Fibroblast of mammary gland (primary cell): ENCODE measurements at regions not wholly inside any gene's neighbourhood (a gene's known extent, or its start where the extent isn't known, plus 50 kb on each side); places are given as distances from the start of the nearest gene placed in this dataset.

Experiments
- DNase-seq: peaks from one replicate; pipeline ENCODE4 v3.0.0-alpha.2; 2010; ENCODE audit warnings: low read depth
- H3K4me3 ChIP-seq: 2 replicates; pipeline ENCODE4 v1.5.1; 2011; ENCODE audit warnings: low read depth, mild to moderate bottlenecking, low read length, moderate library complexity; ENCODE audit not compliant: control insufficient read depth
- TF ChIP-seq, protein P1 (sequence below): conservative IDR thresholded peaks from 2 replicates; pipeline ENCODE4 v1.5.1; 2011; ENCODE audit warnings: low read depth, low read length, inconsistent platforms; ENCODE audit not compliant: control insufficient read depth, insufficient read depth

DNA sequence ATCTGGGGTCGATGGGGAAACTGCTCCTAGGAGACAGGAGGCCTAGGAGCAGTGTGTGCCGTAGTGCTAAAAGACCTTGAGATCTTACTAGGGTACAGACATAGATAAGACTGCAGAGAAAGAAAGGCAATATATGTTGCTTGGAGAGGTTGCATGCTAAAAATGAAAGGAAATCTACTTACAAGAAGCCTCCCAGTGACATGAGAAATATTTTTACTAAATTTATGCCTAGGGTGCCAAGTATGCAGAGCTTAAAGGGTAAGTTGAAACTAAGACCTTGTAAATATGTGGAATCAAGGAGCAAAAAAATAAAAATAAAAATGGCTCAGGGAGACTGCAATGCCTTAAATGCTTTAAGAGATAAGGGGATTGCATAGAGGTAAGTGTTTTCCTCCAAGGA, 74.8 kb downstream of the PDE6H start:
- no peak overlapping the region for H3K4me3 ChIP-seq
- DNase-seq, result no peak
- TF ChIP-seq, protein P1, sequence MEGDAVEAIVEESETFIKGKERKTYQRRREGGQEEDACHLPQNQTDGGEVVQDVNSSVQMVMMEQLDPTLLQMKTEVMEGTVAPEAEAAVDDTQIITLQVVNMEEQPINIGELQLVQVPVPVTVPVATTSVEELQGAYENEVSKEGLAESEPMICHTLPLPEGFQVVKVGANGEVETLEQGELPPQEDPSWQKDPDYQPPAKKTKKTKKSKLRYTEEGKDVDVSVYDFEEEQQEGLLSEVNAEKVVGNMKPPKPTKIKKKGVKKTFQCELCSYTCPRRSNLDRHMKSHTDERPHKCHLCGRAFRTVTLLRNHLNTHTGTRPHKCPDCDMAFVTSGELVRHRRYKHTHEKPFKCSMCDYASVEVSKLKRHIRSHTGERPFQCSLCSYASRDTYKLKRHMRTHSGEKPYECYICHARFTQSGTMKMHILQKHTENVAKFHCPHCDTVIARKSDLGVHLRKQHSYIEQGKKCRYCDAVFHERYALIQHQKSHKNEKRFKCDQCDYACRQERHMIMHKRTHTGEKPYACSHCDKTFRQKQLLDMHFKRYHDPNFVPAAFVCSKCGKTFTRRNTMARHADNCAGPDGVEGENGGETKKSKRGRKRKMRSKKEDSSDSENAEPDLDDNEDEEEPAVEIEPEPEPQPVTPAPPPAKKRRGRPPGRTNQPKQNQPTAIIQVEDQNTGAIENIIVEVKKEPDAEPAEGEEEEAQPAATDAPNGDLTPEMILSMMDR, result no peak

DNA sequence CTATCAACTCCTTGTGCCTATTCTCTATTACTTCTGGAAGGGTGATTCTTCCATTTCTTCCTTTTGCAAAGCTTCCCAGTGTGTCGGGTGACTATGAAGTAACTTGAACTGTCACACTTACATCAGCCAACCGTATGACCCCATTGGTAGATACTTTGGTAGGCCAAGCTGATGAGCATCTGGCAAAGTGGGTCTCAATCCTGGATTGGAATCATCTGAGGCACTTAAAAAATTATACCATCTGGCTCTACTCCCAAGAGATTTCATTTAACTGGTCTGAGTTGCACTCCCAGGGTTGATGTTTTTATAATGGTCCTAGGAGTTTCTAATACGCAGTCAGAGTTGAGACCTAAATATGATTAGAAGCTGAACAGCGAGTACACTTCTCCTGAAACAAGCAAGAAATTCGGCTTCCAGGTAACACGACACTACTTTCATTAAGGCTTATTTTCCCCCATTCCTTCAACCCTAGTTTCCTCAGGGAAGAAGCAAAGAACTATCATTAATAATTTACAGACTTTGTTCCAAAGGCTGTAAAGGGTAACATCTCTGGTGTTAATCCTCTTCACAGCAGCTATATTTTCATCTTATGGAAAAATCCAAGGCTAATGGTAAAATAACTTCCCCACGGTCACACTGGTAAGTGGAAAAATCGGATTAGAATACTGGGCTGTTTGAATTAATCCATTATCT, 76.8 kb downstream of the PDE6H start:
- TF ChIP-seq, protein P1, result no peak
- no peak overlapping the region for H3K4me3 ChIP-seq
- DNase-seq, result no peak

DNA sequence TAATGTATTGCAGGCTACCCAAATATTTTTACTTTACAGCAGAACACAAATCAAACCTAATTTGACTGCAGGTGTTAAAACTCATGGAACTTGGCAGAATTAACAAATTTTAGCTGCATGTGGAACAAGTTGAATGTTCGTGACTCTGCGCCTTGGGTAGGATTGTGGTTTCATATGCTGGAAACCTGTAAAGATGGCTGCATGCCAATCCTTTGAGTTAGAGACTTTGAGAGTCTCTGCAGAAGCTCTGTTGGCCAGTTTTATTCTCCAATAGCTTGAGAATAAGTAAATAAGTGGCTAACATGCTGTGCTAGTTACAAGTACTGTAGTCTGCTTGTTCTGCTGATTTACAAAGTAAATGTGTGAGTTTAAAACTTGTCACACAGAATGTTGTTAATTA, 77.8 kb downstream of the PDE6H start:
- no peak for DNase-seq
- H3K4me3 ChIP-seq, result no peak overlapping the region
- TF ChIP-seq, protein P1, result no peak

DNA sequence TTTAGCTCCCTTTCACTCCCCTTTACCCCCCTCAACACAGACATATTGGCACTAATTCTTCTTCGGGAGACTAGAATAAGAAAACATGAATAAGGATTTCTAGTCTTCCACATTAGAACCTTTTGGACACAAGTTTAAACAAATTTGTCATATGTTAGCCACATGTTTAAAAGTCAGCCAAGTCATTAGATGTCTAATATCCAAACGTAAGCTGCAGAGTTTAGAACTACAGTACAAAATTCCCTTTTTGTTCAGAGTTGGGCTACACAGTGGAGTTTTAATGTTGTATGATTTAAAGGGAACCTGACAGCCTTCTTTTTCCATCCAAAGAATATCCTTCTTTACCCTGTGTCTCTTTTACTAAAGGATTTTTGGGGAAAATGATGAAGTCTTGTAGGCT, 79.8 kb downstream of the PDE6H start:
- H3K4me3 ChIP-seq, result no peak overlapping the region
- TF ChIP-seq, protein P1, result no peak
- DNase-seq, result peak; percentile 7

DNA sequence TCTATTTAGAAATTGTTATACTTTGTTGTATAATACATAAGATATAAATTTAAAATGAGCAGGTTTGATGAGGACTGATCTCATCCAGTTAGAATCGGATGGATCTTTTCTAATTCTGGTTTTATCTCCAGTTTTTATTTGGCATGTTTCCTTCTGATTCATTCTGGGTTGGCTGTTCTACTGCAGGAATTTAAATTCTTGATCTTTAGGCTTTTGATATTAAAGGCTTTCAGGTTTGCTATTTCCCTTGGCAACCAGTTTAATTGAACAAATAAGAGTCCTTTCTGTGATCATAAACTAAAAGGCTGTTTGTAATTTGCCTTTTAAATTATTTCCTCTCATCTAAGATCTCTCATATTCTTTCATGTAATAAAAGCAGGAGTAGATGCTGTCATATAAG, 83.4 kb downstream of the PDE6H start:
- DNase-seq, result no peak
- no peak overlapping the region for H3K4me3 ChIP-seq
- TF ChIP-seq, protein P1, result no peak
